A172 (cell line): ENCODE measurements at regions not wholly inside any gene's neighbourhood (a gene's known extent, or its start where the extent isn't known, plus 50 kb on each side); places are given as distances from the start of the nearest gene placed in this dataset.
"Not testable (repeated sequence)": the region's sequence is repeated elsewhere in the genome, so short reads cannot be mapped to it uniquely, and the experiment has no call there.

Experiments
- DNase-seq: peaks from one replicate; pipeline ENCODE4 v3.0.0-alpha.2; 2015; ENCODE audit warnings: low spot score

- DNase-seq = no peak
Measured at GRCh38 chr6:140670021-140670420, 1295.6 kb upstream of the CITED2 start.

- no peak for DNase-seq
Measured at GRCh38 chr6:140669321-140669720, 1294.9 kb upstream of the CITED2 start.

- DNase-seq = peak; percentile 78
Measured at GRCh38 chr6:140663772-140664171, 1289.3 kb upstream of the CITED2 start.

GRCh38 chr6:140663094-140663493, 1288.6 kb upstream of the CITED2 start:
- DNase-seq = peak; percentile 37

DNA sequence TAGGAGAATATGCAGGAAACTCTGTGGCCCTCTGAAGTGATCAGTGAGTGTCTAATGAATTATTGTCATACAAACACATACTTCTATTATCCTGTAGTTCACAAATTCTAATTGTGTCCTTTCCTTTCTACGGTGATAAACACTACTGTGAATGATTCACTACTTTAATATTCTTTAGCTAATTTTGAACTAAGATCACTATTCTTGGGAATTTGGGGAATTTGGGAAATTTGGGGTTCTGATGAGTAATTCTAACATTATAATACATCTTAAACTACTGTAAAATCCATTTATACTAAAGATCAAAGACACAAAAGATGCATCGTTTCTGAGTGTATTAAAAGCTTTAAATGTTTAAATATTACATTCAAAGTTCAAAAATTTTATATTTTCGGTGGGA, 1287.2 kb upstream of the CITED2 start:
- peak; percentile 53 for DNase-seq

- DNase-seq = peak; percentile 61
Measured at GRCh38 chr6:140660295-140660694, 1285.8 kb upstream of the CITED2 start.

GRCh38 chr6:140653972-140654371, 1279.5 kb upstream of the CITED2 start:
- DNase-seq = no peak

DNA sequence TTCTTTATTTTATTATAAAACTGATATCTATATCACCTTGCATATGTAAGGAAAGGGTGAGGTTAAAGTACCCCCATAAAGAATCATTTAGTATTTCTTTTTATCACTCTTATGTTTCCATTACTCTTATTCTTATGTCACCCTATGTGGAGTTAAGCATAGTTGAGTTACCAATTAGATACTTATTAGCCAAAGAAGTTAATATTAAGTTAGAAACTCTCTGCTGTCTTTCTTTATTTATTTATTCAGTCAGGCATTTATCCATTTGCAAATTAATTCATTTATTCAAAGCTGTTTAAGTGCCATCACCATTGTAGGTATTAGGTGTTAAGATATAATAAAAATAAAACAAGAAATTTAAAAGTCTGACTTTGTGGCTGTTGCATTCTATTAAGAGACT, 1279.1 kb upstream of the CITED2 start:
- DNase-seq = no peak

DNA sequence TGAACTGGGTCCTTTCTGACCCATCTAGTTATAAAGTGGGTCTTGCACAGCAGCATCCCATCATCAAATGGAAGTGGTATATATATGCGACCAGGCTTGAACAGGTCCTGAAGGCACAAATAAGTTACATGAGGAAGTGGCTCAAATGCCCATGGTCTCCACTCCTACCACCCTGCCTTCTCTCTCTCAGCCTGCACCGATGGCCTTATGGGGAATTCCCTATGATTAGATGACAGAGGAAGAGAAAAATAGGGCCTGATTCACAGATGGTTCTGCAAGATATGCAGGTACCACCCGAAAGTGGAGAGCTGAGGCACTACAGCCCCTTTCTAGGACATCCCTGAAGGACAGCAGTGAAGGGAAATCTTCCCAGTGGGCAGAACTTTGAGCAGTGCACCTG, 1275.1 kb upstream of the CITED2 start:
- DNase-seq = not testable (repeated sequence)

DNA sequence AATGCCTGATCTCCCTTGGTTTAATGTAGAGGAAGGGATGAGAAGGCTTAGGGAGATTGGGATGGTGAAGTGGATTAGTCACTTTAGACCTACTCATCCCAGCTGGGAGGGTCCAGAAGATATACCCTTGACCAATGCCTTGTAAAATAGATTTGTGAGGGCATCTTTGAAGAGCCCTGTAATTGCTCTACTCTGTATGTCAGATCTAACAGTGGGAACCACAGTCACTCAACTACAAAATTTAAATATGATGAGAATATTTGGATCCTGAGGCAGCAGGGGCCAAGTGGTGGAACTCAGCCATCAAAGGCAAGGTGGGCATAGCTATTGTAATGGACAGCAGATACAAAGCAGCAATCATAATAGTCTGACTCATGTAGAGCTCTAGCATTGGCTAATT, 1272.9 kb upstream of the CITED2 start:
- DNase-seq = not testable (repeated sequence)

- DNase-seq = no peak
Measured at GRCh38 chr6:140644017-140644416, 1269.6 kb upstream of the CITED2 start.

DNA sequence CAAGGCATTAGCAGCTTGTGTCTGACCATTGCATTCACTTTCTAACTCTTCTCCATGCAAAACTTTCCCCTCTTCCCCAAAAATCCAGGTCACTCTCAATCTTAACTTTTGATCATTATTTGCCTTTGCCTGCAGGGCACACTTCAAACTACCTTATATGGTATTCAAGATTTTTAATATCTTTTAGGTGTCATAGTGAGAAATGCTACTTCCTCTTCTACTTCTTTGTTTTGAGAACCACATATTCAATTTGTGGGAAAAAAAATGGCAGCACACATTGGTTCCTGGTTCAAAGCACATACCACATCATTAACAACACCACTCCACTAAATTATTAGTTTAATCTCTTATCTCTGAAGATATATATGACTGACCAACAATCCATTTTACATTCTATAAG, 1267.0 kb upstream of the CITED2 start:
- no peak for DNase-seq

DNA sequence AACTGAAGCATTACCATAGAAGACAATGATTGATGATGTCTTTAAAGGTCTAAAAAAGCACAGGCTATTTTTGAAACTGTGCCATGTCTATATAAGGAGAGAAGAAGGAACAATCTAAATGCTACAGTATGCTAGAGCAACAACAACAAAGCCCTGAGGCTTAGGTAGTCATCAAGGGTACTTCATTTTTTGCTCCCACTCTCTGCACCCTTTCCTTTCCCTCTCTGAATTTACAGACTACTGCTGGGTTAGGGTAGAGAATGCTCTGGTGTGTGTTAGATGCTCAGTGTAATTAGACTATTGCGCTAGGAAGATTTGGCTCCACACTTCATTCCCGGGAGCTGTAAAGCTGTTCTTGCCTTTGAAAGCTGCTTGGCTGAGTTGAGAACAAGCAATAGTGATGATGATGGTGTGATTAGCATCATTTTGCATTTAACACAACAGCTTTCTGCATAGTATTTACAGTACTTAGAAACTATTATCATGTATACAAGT, 1262.5 kb upstream of the CITED2 start:
- no peak for DNase-seq

DNA sequence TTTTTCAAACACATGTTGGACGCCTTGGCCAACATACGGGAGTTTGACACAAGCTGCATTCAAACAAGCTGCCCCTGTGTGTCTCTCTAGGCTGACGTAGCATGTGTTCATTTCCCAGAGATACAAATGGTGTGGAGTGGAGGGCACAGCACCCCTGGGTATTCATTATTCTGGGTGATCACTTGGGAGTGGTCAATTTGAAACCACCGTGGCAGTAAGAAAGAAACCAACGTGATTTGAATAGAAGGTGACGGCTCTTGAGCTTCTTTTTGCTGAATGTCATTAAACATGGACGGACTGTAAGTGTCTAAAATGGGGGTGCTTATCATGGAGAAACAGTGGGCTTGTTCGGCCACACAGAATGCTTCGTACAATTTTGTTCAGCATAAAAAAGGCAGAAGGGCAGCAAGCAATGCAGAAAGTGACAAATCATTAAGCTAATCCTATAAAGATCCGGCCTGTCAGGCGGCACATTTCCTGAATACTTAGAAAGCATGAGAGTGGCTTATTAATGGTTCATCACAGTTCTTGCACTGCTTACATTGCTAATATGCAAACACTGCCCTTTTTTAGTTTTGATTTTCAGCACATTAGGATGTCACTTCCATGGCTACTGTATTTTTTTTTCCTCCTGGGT, 1261.9 kb upstream of the CITED2 start:
- DNase-seq = no peak

GRCh38 chr6:140627002-140627401, 1252.6 kb upstream of the CITED2 start:
- no peak for DNase-seq

GRCh38 chr6:140623498-140623897, 1249.0 kb upstream of the CITED2 start:
- DNase-seq = peak; percentile 89

DNA sequence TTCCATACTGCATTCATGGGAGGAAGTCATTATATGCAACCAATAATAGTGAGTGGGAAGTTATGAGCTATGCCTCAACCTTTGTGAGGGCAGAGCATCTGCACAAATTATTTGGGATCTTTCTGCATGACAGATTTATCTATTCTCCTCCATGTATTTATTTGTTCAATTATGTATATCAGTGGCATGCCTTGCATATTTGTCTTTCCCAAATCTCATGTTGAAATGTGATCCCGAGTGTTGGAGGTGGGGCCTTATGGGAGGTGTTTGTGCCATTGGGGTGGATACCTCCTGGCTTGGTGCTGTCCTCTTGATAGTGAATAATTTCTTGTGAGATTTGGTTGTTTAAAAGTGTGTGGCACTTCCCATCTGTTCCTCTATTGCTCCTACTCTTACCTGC, 1246.0 kb upstream of the CITED2 start:
- no peak for DNase-seq

DNA sequence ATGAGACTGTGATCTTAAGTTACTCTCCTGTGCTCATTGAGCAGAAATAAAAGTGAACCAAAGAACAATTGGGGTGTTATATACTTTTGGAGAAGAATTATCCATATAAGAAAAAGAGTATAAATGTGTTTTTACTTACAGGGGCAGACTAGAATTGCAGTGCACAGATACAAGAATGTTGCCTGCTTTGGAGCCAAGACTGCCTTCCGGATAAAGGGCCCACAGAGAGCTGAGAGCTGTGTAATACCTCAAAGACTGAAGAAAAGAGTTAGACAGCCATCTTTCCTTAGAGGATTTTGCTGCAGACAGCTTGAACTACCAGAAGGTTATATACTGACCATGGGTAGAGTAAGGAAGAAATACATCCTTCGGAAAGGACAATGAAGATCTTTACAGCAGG, 1235.5 kb upstream of the CITED2 start:
- no peak for DNase-seq

- DNase-seq = no peak
Measured at GRCh38 chr6:140609321-140609720, 1234.9 kb upstream of the CITED2 start.

- no peak for DNase-seq
Measured at GRCh38 chr6:140604786-140605185, 1230.3 kb upstream of the CITED2 start.

DNA sequence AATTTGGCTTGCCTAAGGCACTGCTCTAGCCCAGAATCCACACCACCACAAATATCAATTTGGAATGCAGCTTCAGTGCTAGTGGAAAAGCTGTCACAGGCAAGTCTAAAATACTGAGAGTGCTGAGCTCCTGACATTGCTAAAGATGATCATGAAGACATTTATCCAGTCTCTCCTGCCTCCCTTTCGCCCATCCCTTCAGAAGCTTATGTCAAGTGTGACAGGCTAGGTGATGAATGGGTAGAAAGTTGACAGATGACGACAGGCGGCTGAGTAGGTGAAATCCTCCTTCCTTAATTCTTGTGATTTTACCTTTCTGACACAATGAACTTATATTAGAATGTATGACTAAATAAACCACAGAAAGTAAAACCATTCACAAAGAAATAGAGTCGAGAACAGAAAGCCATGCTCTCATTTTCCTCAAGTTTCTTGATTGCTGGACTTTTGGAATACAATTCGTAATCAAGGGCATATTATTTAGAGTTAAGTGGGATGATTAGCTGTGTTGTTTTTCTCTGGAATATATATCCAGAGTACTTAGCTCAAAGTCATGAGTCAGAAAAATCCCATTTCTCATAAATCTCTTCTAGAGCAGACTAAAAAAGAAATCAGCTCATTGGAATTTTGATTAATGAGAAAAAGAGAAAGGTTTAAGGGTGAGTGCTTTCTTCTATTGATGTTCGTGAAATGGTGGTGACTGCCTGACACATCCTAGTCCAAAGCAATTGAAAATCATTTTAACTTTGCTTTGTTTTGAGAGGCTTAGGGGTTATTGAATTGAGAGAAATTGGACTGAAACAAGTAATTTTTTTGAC, 1228.2 kb upstream of the CITED2 start:
- peak; percentile 52 for DNase-seq

DNA sequence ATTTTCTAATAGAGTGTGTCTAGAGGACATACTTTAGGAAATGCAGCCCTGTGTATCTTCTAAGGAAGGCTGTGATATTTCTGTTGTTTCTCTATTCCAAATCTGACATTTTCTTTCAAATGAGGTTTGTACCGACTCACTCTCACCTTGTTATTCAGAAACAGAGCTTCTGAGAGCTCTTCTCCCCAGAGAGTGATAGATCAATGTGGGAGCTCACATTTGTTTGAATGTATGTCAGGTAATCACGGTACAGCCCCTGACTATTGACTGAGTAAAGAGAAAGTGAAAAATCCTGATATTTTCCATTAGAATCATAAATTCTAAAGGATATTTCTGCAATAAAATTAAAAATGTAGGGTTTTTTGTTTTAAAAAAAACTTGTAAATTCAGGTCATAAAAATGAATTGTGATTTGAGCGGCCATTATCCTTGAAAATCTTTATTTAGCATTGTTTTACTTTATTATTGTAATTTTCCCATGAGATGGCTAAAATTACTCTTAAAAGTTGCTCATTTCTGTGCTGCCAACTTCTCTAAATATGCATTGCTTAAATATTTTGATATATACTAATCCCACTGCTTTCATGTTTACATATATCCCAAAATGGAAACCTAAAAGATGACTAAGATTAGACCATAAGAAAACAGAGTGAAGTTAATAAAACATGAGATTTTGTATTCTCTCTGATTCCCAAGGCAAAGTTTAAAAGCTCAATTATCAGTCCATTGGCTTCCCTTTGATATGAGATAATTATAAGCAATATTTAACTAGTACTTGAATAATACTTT, 1226.8 kb upstream of the CITED2 start:
- no peak for DNase-seq
